ENCODE measurements at regions not wholly inside any gene's neighbourhood (a gene's known extent, or its start where the extent isn't known, plus 50 kb on each side); places are given as distances from the start of the nearest gene placed in this dataset.

GRCh38 chr6:14735956-14736486, 509.8 kb upstream of the JARID2 start:
- peaks cover 3 to 16% (median 3%) of the 10 kb centered on the region in 3 donors for H3K27me3 Mint-ChIP-seq (ENCODE audit: low read depth in 3 of 3)
- H3K4me1 Mint-ChIP-seq = peaks cover 66 to 69% of the 10 kb centered on the region in 2 donors
- H3K27ac Mint-ChIP-seq = peak overlapping the region in 4 of 6 donors; percentile 16 to 93 (median 70)

GRCh38 chr6:14736554-14736953, 509.3 kb upstream of the JARID2 start:
- H3K27me3 Mint-ChIP-seq (ENCODE audit: low read depth in 3 of 3) = peaks cover 0 to 15% (median 1%) of the 10 kb centered on the region in 3 donors
- H3K36me3 Mint-ChIP-seq = peaks cover 0 to 13% (median 0%) of the 10 kb centered on the region in 3 donors
- no peak overlapping the region for H3K4me3 Mint-ChIP-seq
- H3K27ac Mint-ChIP-seq = peak overlapping the region in 3 of 6 donors; percentile 6 to 46 (median 8)
- peaks cover 61 to 64% of the 10 kb centered on the region in 2 donors for H3K4me1 Mint-ChIP-seq
- DNase-seq = no peak
- H3K9me3 Mint-ChIP-seq = peaks cover 0 to 9% (median 3%) of the 10 kb centered on the region in 6 donors

More at GRCh38 chr6:14735956-14736486, 509.8 kb upstream of the JARID2 start:
- DNase-seq = no peak
- peaks cover 0 to 9% (median 3%) of the 10 kb centered on the region in 6 donors for H3K9me3 Mint-ChIP-seq
- peak overlapping the region in 2 of 5 donors; percentile 18 to 35 for H3K4me3 Mint-ChIP-seq
- H3K36me3 Mint-ChIP-seq = peaks cover 0 to 13% (median 0%) of the 10 kb centered on the region in 3 donors

- Mint-ChIP-seq H3K27ac (peak overlapping the region in 1 of 6 donors; percentile 14), H3K4me1 (peaks cover 48 to 54% of the 10 kb centered on the region in 2 donors)
Observed at GRCh38 chr6:14738497-14738896, 507.4 kb upstream of the JARID2 start.

GRCh38 chr6:14738933-14739332, 506.9 kb upstream of the JARID2 start:
- Mint-ChIP-seq H3K4me1 (peaks cover 48 to 54% of the 10 kb centered on the region in 2 donors), H3K27me3 (ENCODE audit: low read depth in 3 of 3) (peaks cover 0 to 13% (median 0%) of the 10 kb centered on the region in 3 donors), H3K9me3 (peaks cover 0 to 7% (median 2%) of the 10 kb centered on the region in 6 donors), H3K36me3 (peaks cover 0 to 10% (median 1%) of the 10 kb centered on the region in 3 donors), H3K4me3 (no peak overlapping the region), H3K27ac (peak overlapping the region in 3 of 6 donors; percentile 14 to 81 (median 73))
- no peak for DNase-seq

More at GRCh38 chr6:14738497-14738896, 507.4 kb upstream of the JARID2 start:
- no peak overlapping the region for H3K4me3 Mint-ChIP-seq
- peaks cover 0 to 13% (median 0%) of the 10 kb centered on the region in 3 donors for H3K27me3 Mint-ChIP-seq (ENCODE audit: low read depth in 3 of 3)
- no peak for DNase-seq
- H3K9me3 Mint-ChIP-seq = peaks cover 0 to 9% (median 3%) of the 10 kb centered on the region in 6 donors
- peaks cover 0 to 13% (median 0%) of the 10 kb centered on the region in 3 donors for H3K36me3 Mint-ChIP-seq

GRCh38 chr6:14739827-14740226, 506.0 kb upstream of the JARID2 start:
- Mint-ChIP-seq H3K36me3 (peaks cover 0 to 4% (median 4%) of the 10 kb centered on the region in 3 donors), H3K9me3 (peaks cover 0 to 2% (median 0%) of the 10 kb centered on the region in 6 donors), H3K27me3 (ENCODE audit: low read depth in 3 of 3) (peaks cover 0 to 11% (median 0%) of the 10 kb centered on the region in 3 donors), H3K4me1 (peaks cover 42 to 49% of the 10 kb centered on the region in 2 donors), H3K27ac (no peak overlapping the region), H3K4me3 (no peak overlapping the region)
- no peak for DNase-seq

- Mint-ChIP-seq H3K27ac (no peak overlapping the region), H3K4me1 (peaks cover 35 to 47% of the 10 kb centered on the region in 2 donors), H3K9me3 (peaks cover 0 to 2% (median 0%) of the 10 kb centered on the region in 6 donors), H3K4me3 (no peak overlapping the region), H3K36me3 (peaks cover 0 to 4% (median 4%) of the 10 kb centered on the region in 3 donors), H3K27me3 (ENCODE audit: low read depth in 3 of 3) (peaks cover 0 to 14% (median 5%) of the 10 kb centered on the region in 3 donors)
- no peak for DNase-seq
Observed at GRCh38 chr6:14742171-14742570, 503.7 kb upstream of the JARID2 start.

- peaks cover 0 to 11% (median 5%) of the 10 kb centered on the region in 3 donors for H3K27me3 Mint-ChIP-seq (ENCODE audit: low read depth in 3 of 3)
- H3K27ac Mint-ChIP-seq = peak overlapping the region in 1 of 6 donors; percentile 36
- H3K9me3 Mint-ChIP-seq = peaks cover 0 to 2% (median 0%) of the 10 kb centered on the region in 6 donors
- H3K36me3 Mint-ChIP-seq = peaks cover 0 to 4% (median 4%) of the 10 kb centered on the region in 3 donors
- peaks cover 40 to 52% of the 10 kb centered on the region in 2 donors for H3K4me1 Mint-ChIP-seq
- no peak for DNase-seq
- no peak overlapping the region for H3K4me3 Mint-ChIP-seq
Observed at GRCh38 chr6:14742680-14743079, 503.2 kb upstream of the JARID2 start.

- no peak overlapping the region for H3K27ac Mint-ChIP-seq
- peaks cover 0 to 4% (median 4%) of the 10 kb centered on the region in 3 donors for H3K36me3 Mint-ChIP-seq
- no peak for DNase-seq
- peaks cover 0 to 10% (median 5%) of the 10 kb centered on the region in 3 donors for H3K27me3 Mint-ChIP-seq (ENCODE audit: low read depth in 3 of 3)
- H3K4me3 Mint-ChIP-seq = no peak overlapping the region
- H3K9me3 Mint-ChIP-seq = peaks cover 0 to 2% (median 0%) of the 10 kb centered on the region in 6 donors
- peaks cover 44 to 56% of the 10 kb centered on the region in 2 donors for H3K4me1 Mint-ChIP-seq
Observed at GRCh38 chr6:14743144-14743473, 502.8 kb upstream of the JARID2 start.

GRCh38 chr6:14743474-14744211, 502.2 kb upstream of the JARID2 start:
- Mint-ChIP-seq H3K4me3 (no peak overlapping the region), H3K27ac (peak overlapping the region in 1 of 6 donors; percentile 11), H3K4me1 (peaks cover 46 to 56% of the 10 kb centered on the region in 2 donors), H3K36me3 (peaks cover 0 to 4% (median 4%) of the 10 kb centered on the region in 3 donors), H3K27me3 (ENCODE audit: low read depth in 3 of 3) (peaks cover 0 to 10% (median 5%) of the 10 kb centered on the region in 3 donors), H3K9me3 (peaks cover 0 to 2% (median 0%) of the 10 kb centered on the region in 6 donors)
- DNase-seq = peak in 1 of 3 donors; percentile 12

GRCh38 chr6:14744212-14744556, 501.7 kb upstream of the JARID2 start:
- peaks cover 0 to 4% (median 4%) of the 10 kb centered on the region in 3 donors for H3K36me3 Mint-ChIP-seq
- DNase-seq = no peak
- H3K4me3 Mint-ChIP-seq = no peak overlapping the region

GRCh38 chr6:14746139-14746837, 499.6 kb upstream of the JARID2 start:
- DNase-seq = no peak
- H3K4me3 Mint-ChIP-seq = peak overlapping the region in 2 of 5 donors; percentile 18 to 43
- peaks cover 0 to 4% (median 0%) of the 10 kb centered on the region in 3 donors for H3K36me3 Mint-ChIP-seq
- H3K27ac Mint-ChIP-seq = peak overlapping the region in 1 of 6 donors; percentile 1
- no peaks in the 10 kb centered on the region for H3K9me3 Mint-ChIP-seq
- peaks cover 3 to 5% (median 5%) of the 10 kb centered on the region in 3 donors for H3K27me3 Mint-ChIP-seq (ENCODE audit: low read depth in 3 of 3)
- H3K4me1 Mint-ChIP-seq = peaks cover 51 to 65% of the 10 kb centered on the region in 2 donors

More at GRCh38 chr6:14744212-14744556, 501.7 kb upstream of the JARID2 start:
- Mint-ChIP-seq H3K4me1 (peaks cover 46 to 56% of the 10 kb centered on the region in 2 donors), H3K9me3 (peaks cover 0 to 2% (median 0%) of the 10 kb centered on the region in 6 donors), H3K27ac (peak overlapping the region in 1 of 6 donors; percentile 11), H3K27me3 (ENCODE audit: low read depth in 3 of 3) (peaks cover 0 to 10% (median 5%) of the 10 kb centered on the region in 3 donors)

GRCh38 chr6:14747881-14748520, 497.9 kb upstream of the JARID2 start:
- no peaks in the 10 kb centered on the region for H3K9me3 Mint-ChIP-seq
- H3K27ac Mint-ChIP-seq = peak overlapping the region; percentile 9 to 67 (median 50)
- H3K4me1 Mint-ChIP-seq = peaks cover 50 to 60% of the 10 kb centered on the region in 2 donors
- peak; percentile 39 to 49 (median 46) for DNase-seq
- H3K27me3 Mint-ChIP-seq (ENCODE audit: low read depth in 3 of 3) = peaks cover 3 to 5% (median 3%) of the 10 kb centered on the region in 3 donors
- peaks cover 0 to 4% (median 0%) of the 10 kb centered on the region in 3 donors for H3K36me3 Mint-ChIP-seq
- H3K4me3 Mint-ChIP-seq = peak overlapping the region; percentile 72 to 92 (median 75)

GRCh38 chr6:14748679-14749078, 497.2 kb upstream of the JARID2 start:
- Mint-ChIP-seq H3K36me3 (peaks cover 0 to 4% (median 0%) of the 10 kb centered on the region in 3 donors), H3K4me1 (peaks cover 43 to 53% of the 10 kb centered on the region in 2 donors), H3K4me3 (peak overlapping the region; percentile 0 to 92 (median 37)), H3K9me3 (no peaks in the 10 kb centered on the region), H3K27me3 (ENCODE audit: low read depth in 3 of 3) (peaks cover 3 to 5% (median 3%) of the 10 kb centered on the region in 3 donors), H3K27ac (peak overlapping the region in 1 of 6 donors; percentile 46)
- DNase-seq = no peak

All from immature natural killer cell (primary cell).